Adipocyte (in vitro differentiated cells): ENCODE measurements at regions not wholly inside any gene's neighbourhood (a gene's known extent, or its start where the extent isn't known, plus 50 kb on each side); places are given as distances from the start of the nearest gene placed in this dataset.

Experiments used
- DNase-seq: peaks from one replicate; pipeline ENCODE4 v3.0.0-alpha.2; 2015; ENCODE audit warnings: low read depth
- H3K27me3 ChIP-seq: replicated peaks from 2 replicates; pipeline ENCODE4 v1.7.0; 2013; ENCODE audit warnings: mild to moderate bottlenecking, low read length, moderate library complexity; ENCODE audit not compliant: control insufficient read depth, insufficient read depth
- H3K36me3 ChIP-seq: 2 replicates; pipeline ENCODE4 v1.7.0; 2013; ENCODE audit warnings: low read length, mild to moderate bottlenecking, moderate library complexity; ENCODE audit not compliant: control insufficient read depth, insufficient read depth, severe bottlenecking
- H3K4me1 ChIP-seq: 2 replicates; pipeline ENCODE4 v1.7.0; 2013; ENCODE audit warnings: mild to moderate bottlenecking, low read length, moderate library complexity; ENCODE audit not compliant: control insufficient read depth, insufficient read depth
- H3K4me3 ChIP-seq: 2 replicates; pipeline ENCODE4 v1.7.0; 2013; ENCODE audit warnings: mild to moderate bottlenecking, low read length, moderate library complexity
- H3K9ac ChIP-seq: 2 replicates; pipeline ENCODE4 v1.7.0; 2013; ENCODE audit warnings: mild to moderate bottlenecking, low read length, moderate library complexity
- H3K9me3 ChIP-seq: 2 replicates; pipeline ENCODE4 v1.7.0; 2013; ENCODE audit warnings: mild to moderate bottlenecking, low read length, moderate library complexity; ENCODE audit not compliant: control insufficient read depth

DNA sequence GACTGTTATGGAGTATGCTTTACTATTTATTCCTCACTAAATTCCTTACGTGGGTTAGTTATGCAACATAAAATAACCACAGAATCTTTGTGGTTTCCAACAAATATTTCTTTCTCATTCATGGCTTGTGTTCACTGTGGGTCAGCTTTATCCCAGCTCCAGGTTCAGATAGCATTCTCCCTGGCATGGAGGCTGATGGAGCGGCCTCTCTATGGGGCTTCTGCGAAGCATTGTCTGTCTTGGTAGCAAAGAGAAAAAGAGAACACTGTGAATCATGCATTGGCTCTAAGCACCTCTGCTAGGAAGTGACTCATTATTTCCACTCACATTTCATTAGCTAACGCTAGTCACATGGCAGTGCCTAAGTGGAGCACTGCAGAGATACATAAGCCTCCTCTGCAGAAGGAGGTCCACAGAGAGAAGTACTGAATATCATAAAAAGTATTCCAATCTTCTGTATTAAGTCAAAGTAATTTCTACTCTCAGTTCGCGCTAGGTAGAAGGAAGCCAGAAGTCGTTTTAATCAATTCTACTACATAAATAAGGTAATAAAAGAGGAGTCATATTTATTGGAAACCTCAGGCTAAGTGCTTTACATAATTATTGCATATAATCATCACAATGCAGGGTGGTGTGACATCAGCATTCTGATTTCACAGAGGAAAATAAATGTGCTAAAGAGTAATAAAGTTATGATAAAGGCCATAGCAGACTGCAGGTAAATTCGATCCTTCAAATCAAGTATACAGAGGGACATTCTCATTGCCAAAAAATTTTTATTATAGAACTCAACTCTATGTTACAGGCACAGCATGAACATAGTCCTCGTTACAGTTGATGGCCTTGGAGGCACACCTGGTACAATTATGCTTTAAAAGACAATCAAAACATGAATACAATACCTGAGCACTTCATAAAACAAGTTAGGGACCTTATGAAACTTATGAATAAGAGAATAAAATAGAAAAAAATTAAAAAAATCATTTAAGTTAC lies 531.1 kb downstream of the CETN3 start:
- Histone ChIP-seq H3K27me3 (no peaks in the 10 kb centered on the region), H3K9me3 (no peaks in the 10 kb centered on the region), H3K9ac (no peak overlapping the region), H3K4me1 (no peaks in the 10 kb centered on the region), H3K36me3 (no peaks in the 10 kb centered on the region), H3K4me3 (no peak overlapping the region)
- peak; percentile 89 for DNase-seq

DNA sequence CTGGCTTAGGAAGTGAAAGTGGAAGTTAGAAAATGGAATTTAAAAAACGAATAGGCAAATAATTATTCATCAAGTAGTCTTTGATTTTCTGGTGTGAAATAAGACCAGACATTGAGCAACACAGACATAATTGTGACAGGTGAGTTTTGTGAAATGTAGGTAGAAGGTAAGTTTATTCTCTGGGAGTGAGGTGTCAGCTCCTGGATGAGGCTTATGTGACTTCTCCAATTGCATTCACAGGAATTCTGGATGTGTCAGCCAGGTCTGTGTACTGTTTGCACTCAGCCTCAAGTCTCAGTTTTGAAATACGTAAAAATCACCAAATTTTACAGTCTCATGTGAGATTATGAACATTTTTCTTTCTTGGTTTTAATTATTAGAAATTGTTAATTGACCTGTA lies 537.6 kb downstream of the CETN3 start:
- no peaks in the 10 kb centered on the region for H3K36me3 ChIP-seq
- no peak overlapping the region for H3K9ac ChIP-seq
- no peak for DNase-seq
- no peaks in the 10 kb centered on the region for H3K27me3 ChIP-seq
- no peaks in the 10 kb centered on the region for H3K4me1 ChIP-seq
- H3K4me3 ChIP-seq, result no peak overlapping the region
- H3K9me3 ChIP-seq, result no peaks in the 10 kb centered on the region

DNA sequence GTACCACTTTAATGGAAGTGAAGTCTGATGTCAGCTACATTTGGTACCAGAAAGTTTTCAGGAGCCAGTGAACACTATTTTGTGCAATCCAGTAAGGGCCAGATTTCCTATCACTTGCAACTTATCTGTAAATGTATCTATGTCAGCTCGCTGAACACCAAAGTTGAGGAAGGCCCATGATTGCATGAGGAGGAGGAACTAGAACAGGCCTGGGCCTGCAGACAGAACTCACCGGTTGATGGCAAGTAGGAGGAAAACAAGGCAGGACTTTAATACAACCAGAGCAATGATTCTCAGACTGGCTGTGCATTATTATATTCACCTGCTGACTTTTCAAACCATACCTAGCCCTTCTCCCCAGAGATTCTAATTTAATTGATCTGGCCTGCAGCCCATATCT lies 540.2 kb downstream of the CETN3 start:
- no peak overlapping the region for H3K4me3 ChIP-seq
- H3K27me3 ChIP-seq, result no peaks in the 10 kb centered on the region
- no peak overlapping the region for H3K9ac ChIP-seq
- no peak for DNase-seq
- no peaks in the 10 kb centered on the region for H3K4me1 ChIP-seq
- H3K36me3 ChIP-seq, result no peaks in the 10 kb centered on the region
- H3K9me3 ChIP-seq, result no peaks in the 10 kb centered on the region

DNA sequence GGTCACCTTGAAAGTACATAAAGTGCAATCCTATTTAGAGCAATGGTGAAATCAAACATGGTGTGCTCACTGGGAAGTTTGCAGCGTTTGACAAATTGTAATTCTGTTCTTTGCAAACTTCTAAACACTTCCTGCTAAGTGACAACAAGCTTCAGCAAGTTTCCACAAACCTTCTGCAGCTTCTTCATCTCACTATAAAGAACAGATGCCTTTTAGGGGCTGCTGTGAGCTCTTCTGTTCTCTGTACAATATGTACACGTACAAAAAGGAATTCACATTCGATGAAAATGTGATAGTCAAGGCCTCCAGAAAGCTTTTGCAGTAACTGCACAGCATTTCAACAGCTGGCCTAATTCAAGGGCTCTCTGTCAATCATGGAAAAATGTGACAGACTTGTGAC lies 543.1 kb downstream of the CETN3 start:
- Histone ChIP-seq H3K9ac (no peak overlapping the region), H3K4me1 (no peaks in the 10 kb centered on the region), H3K27me3 (no peaks in the 10 kb centered on the region), H3K36me3 (no peaks in the 10 kb centered on the region), H3K4me3 (no peak overlapping the region), H3K9me3 (no peaks in the 10 kb centered on the region)
- DNase-seq, result no peak

DNA sequence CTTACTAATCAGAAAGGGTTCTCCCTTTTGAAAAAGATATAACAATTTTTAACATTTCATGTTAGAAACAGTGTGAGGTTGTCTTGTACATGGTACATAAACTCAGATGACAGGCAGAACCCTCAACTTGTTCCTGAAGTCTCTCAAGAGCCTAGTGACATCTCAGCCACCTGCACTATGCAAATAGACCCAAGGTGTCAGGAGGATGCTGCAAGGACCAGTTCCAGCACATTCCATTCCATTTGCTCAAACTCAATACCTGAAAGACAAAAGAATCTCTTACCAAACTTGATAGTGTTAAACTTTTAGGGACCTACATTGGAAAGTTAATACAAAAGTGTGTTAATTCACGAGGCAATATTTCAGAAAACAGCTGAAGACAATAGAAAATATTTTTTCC lies 544.6 kb downstream of the CETN3 start:
- no peak overlapping the region for H3K4me3 ChIP-seq
- no peaks in the 10 kb centered on the region for H3K4me1 ChIP-seq
- no peaks in the 10 kb centered on the region for H3K36me3 ChIP-seq
- DNase-seq, result no peak
- H3K9ac ChIP-seq, result no peak overlapping the region
- no peaks in the 10 kb centered on the region for H3K27me3 ChIP-seq
- H3K9me3 ChIP-seq, result no peaks in the 10 kb centered on the region

DNA sequence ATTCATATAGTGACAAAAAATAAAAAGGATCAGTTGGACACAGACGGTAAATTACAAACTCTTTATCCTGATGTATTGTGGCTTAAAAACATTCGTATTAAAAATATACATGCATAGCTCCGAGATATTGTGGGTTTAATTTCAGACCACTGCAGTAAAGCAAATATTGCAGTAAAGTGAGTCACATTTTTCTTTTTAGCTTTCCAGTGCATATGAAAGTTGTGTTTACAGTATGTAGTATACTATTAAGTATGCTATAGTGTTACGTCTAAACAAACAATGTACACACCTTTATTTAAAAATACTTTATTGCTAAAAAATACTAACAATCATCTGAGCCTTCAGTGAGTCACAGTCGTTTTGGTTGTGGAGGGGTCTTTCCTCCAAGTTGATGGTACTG lies 551.8 kb downstream of the CETN3 start:
- Histone ChIP-seq H3K9ac (no peak overlapping the region), H3K36me3 (no peaks in the 10 kb centered on the region), H3K4me3 (no peak overlapping the region), H3K4me1 (no peaks in the 10 kb centered on the region), H3K27me3 (no peaks in the 10 kb centered on the region), H3K9me3 (no peaks in the 10 kb centered on the region)
- DNase-seq, result no peak

DNA sequence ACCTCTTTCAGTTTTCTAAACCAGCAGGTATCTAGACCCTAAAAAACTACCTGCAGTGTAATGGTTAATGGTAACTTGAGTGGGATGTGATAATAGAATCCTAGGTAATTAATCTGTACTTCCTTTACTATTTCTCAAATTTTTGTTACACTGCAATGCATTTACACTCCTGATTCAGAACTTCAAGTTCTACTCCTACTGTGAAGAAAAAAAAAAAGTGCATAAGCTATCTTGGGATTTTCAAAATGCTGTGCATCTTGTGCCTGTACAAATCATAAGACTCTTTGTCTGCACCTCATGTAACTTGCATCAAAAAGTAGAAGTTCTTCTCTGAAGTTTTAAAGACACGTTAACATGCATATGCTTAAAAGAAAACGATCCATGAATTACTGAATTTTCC lies 554.1 kb downstream of the CETN3 start:
- Histone ChIP-seq H3K9me3 (no peaks in the 10 kb centered on the region), H3K27me3 (no peaks in the 10 kb centered on the region), H3K4me1 (peaks cover 4% of the 10 kb centered on the region), H3K4me3 (no peak overlapping the region), H3K36me3 (no peaks in the 10 kb centered on the region), H3K9ac (no peak overlapping the region)
- DNase-seq, result no peak

DNA sequence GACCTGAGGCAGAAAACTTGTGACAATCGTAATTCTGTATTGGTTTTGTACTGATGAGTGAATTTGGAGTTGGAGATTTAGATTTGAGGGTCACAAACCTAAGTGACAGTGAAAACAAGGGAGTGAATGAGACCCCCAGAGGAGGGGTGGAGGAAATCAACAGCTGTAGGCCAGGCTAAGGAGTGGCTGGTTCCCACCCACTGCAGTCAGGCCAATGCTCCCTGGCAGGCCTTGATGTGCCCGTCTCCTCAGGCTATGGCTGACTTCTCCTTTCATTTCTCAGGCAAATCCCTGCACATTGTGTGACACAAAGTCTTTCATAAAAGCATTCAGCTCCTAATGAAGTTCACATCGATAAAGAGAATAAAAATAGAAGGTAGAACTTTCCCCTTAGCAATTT lies 557.6 kb downstream of the CETN3 start:
- no peak for DNase-seq
- H3K9ac ChIP-seq, result no peak overlapping the region
- H3K9me3 ChIP-seq, result no peaks in the 10 kb centered on the region
- no peaks in the 10 kb centered on the region for H3K27me3 ChIP-seq
- peaks cover 14% of the 10 kb centered on the region for H3K4me1 ChIP-seq
- no peaks in the 10 kb centered on the region for H3K36me3 ChIP-seq
- no peak overlapping the region for H3K4me3 ChIP-seq

DNA sequence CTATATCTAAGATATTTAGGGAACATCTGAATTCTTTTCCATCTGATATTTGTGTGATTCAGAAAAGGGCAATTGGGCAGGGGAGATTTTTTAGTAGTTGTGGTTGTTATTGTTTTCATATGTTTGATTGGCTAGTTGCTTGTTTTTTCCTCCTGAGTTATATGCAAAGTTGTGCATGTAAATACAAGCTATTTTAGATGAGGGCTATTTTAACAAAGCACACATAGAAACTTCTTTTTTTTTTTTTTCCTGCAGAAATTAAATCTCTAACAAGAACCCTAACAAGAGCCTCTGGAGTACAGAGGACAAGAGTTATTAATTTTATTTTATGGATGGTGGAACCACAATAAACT lies 559.1 kb downstream of the CETN3 start:
- H3K9me3 ChIP-seq, result no peaks in the 10 kb centered on the region
- H3K4me3 ChIP-seq, result no peak overlapping the region
- H3K36me3 ChIP-seq, result no peaks in the 10 kb centered on the region
- DNase-seq, result no peak
- no peaks in the 10 kb centered on the region for H3K27me3 ChIP-seq
- no peak overlapping the region for H3K9ac ChIP-seq
- H3K4me1 ChIP-seq, result peaks cover 14% of the 10 kb centered on the region

DNA sequence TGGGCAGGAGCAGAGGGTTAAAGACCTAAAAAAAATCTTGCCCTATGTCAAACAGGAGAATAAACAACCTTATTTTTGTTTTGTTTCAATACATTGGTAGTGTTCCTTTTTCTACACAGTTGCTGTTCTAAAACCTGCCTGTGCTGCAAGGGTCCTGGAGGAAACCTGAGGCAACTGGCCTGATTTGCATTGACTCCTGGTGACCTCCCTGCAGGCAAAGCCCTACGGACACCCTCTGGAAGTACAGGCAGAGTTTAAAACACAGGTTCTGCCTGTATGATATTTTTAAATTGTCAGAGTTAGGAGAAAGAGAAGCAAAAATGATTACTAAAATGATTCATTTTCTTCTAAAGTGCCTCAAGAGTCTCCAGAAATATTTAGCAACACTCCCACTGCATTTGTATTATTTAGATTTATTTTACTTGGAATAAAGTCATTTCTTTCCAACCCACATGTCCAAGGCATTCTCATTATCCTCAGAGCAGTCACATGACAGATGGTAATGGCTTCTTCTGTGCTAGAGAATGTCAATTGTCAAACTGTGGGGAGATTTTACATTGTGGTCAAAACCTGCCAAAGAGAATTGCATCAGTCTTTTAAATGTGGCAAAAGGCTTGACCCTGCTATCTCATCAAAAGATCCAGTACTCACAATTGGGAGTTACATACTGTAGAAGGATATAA lies 559.6 kb downstream of the CETN3 start:
- Histone ChIP-seq H3K4me1 (peaks cover 14% of the 10 kb centered on the region), H3K36me3 (no peaks in the 10 kb centered on the region), H3K27me3 (no peaks in the 10 kb centered on the region), H3K9me3 (no peaks in the 10 kb centered on the region), H3K4me3 (no peak overlapping the region), H3K9ac (no peak overlapping the region)
- DNase-seq, result peak; percentile 42

DNA sequence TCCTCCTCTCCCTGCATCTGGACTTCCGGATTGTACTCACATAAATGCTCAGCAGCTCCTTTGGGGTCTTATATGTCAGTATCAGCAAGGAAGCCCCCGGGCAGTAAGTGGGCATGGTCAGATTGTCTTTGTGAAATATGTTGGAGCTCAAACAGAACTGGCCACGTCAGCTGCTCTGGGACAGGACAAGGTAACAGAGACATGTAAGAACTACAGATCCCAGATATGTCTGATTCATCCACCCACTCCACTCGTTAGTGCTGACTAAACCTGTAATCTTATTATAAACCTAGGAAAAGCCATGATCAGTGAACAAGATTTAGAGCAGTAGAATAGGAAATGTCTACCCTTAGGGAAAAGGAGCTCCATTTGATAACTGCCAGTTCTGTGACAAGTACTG lies 561.8 kb downstream of the CETN3 start:
- no peak overlapping the region for H3K4me3 ChIP-seq
- peak; percentile 17 for DNase-seq
- no peaks in the 10 kb centered on the region for H3K27me3 ChIP-seq
- H3K36me3 ChIP-seq, result no peaks in the 10 kb centered on the region
- peaks cover 14% of the 10 kb centered on the region for H3K4me1 ChIP-seq
- no peak overlapping the region for H3K9ac ChIP-seq
- H3K9me3 ChIP-seq, result no peaks in the 10 kb centered on the region
